ENCODE measurements at regions not wholly inside any gene's neighbourhood (a gene's known extent, or its start where the extent isn't known, plus 50 kb on each side); places are given as distances from the start of the nearest gene placed in this dataset.
A peak's percentile ranks its signal among the peaks of the same experiment; 100 is the strongest.
"Not testable (repeated sequence)": the region's sequence is repeated elsewhere in the genome, so short reads cannot be mapped to it uniquely, and the experiment has no call there.

GRCh38 chrX:10469-11458, 270.4 kb upstream of the PLCXD1 start:
- DNase-seq = not testable (repeated sequence)

- DNase-seq = not testable (repeated sequence)
These were observed 267.2 kb upstream of the PLCXD1 start for GRCh38 chrX:13821-14443.

GRCh38 chrX:14452-14851, 266.7 kb upstream of the PLCXD1 start:
- not testable (repeated sequence) for DNase-seq

GRCh38 chrX:18768-19454, 262.3 kb upstream of the PLCXD1 start:
- peak; percentile 58 for DNase-seq

- DNase-seq = not testable (repeated sequence)
These were observed 261.7 kb upstream of the PLCXD1 start for GRCh38 chrX:19455-19827.

- DNase-seq = peak; percentile 13
These were observed 261.1 kb upstream of the PLCXD1 start for GRCh38 chrX:19912-20571.

- not testable (repeated sequence) for DNase-seq
These were observed 257.0 kb upstream of the PLCXD1 start for GRCh38 chrX:24139-24538.

Measured in T-helper 9 cell (primary cell).